Stimulated activated CD8-positive, alpha-beta memory T cell treated with anti-CD3 and anti-CD28 coated beads, Interleukin-15, amount 100 ng/mL, for 24 hours (primary cell): ENCODE measurements at regions not wholly inside any gene's neighbourhood (a gene's known extent, or its start where the extent isn't known, plus 50 kb on each side); places are given as distances from the start of the nearest gene placed in this dataset.

Experiments used
- DNase-seq: peaks from one replicate; pipeline ENCODE4 v3.0.0-alpha.2; 2020; ENCODE audit warnings: low read depth

GRCh38 chr15:39209548-39210211 lies 371.2 kb upstream of the THBS1 start:
- no peak for DNase-seq

- no peak for DNase-seq
Observed at GRCh38 chr15:39211108-39211979, 369.5 kb upstream of the THBS1 start.

- no peak for DNase-seq
Observed at GRCh38 chr15:39213385-39213840, 367.5 kb upstream of the THBS1 start.

GRCh38 chr15:39215015-39215414 lies 365.9 kb upstream of the THBS1 start:
- no peak for DNase-seq

GRCh38 chr15:39216816-39217215 lies 364.1 kb upstream of the THBS1 start:
- DNase-seq = no peak

- DNase-seq = no peak
Observed at GRCh38 chr15:39219608-39220007, 361.3 kb upstream of the THBS1 start.

GRCh38 chr15:39226169-39226937 lies 354.5 kb upstream of the THBS1 start:
- DNase-seq = no peak

GRCh38 chr15:39227001-39227400 lies 353.9 kb upstream of the THBS1 start:
- DNase-seq = no peak

GRCh38 chr15:39228889-39229288 lies 352.0 kb upstream of the THBS1 start:
- no peak for DNase-seq

GRCh38 chr15:39230205-39230907 lies 350.5 kb upstream of the THBS1 start:
- DNase-seq = no peak

- DNase-seq = no peak
Observed at GRCh38 chr15:39230908-39231285, 350.0 kb upstream of the THBS1 start.

GRCh38 chr15:39232512-39232911 lies 348.4 kb upstream of the THBS1 start:
- DNase-seq = no peak

- no peak for DNase-seq
Observed at GRCh38 chr15:39235084-39235795, 345.6 kb upstream of the THBS1 start.

- DNase-seq = no peak
Observed at GRCh38 chr15:39236375-39236774, 344.5 kb upstream of the THBS1 start.

GRCh38 chr15:39238443-39238842 lies 342.4 kb upstream of the THBS1 start:
- no peak for DNase-seq

- no peak for DNase-seq
Observed at GRCh38 chr15:39239562-39239961, 341.3 kb upstream of the THBS1 start.

- no peak for DNase-seq
Observed at GRCh38 chr15:39242345-39242744, 338.5 kb upstream of the THBS1 start.

- no peak for DNase-seq
Observed at GRCh38 chr15:39243396-39243795, 337.5 kb upstream of the THBS1 start.

- no peak for DNase-seq
Observed at GRCh38 chr15:39244776-39245175, 336.1 kb upstream of the THBS1 start.

GRCh38 chr15:39246523-39246922 lies 334.4 kb upstream of the THBS1 start:
- no peak for DNase-seq

GRCh38 chr15:39247574-39247973 lies 333.3 kb upstream of the THBS1 start:
- DNase-seq = no peak
